ENCODE measurements at regions not wholly inside any gene's neighbourhood (a gene's known extent, or its start where the extent isn't known, plus 50 kb on each side); places are given as distances from the start of the nearest gene placed in this dataset.
"Not testable (repeated sequence)": the region's sequence is repeated elsewhere in the genome, so short reads cannot be mapped to it uniquely, and the experiment has no call there.

DNA sequence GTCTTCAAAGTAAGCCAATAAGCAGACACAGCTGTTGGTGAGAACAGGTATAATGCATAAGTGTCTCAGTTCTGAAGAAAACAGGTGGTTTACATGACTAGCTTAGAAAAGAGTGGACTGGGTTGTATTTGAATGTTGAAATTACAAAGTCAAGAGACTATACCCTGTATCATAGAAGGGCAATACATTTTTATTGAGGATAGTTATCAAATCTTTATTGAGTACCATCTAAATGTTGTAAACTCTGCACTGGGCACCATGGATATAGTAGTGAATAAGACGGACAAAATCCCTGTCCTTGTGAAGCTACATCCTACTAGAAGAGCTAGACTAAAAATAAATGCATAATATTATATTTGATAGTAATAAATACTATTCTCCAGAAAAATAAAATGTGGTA lies 88.5 kb upstream of the CDC42EP3 start:
- not testable (repeated sequence) for DNase-seq

DNA sequence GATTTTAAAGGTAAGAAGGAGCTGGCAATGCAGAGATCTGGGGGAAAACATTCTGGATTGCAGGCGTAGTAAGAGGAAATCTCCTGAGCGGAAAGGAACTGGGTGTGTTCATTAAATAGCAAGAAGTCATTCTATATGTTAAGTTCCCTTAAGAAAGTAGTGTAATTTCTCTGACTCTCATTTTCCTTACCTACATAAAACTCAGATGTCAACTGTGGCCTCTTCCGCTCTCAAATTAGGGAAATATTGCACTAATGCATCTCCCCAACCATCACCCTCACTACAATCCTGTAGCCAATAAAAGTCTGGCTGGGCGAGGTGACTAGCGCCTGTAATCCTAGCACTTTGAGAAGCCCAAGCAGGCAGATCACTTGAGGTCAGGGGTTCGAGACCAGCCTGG lies 89.0 kb upstream of the CDC42EP3 start:
- DNase-seq = no peak

DNA sequence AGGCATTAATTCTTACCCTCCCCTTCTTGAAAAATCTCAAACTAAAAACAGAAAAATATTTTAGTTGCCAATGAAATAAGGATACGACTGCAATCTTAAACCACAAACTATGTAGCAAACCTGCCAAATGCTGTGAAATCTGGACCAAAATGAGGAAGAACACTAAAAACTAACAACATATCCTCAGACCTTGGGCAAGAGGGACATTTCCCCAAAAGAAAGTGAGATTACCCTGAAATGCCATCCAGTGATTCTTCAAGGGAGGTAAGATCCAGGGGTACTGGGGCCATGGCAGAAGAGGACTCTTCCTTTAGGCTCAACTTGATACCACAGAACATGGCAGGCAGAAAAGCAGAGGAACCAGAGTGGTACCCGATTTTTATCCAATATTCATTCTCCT lies 90.8 kb upstream of the CDC42EP3 start:
- not testable (repeated sequence) for DNase-seq

DNA sequence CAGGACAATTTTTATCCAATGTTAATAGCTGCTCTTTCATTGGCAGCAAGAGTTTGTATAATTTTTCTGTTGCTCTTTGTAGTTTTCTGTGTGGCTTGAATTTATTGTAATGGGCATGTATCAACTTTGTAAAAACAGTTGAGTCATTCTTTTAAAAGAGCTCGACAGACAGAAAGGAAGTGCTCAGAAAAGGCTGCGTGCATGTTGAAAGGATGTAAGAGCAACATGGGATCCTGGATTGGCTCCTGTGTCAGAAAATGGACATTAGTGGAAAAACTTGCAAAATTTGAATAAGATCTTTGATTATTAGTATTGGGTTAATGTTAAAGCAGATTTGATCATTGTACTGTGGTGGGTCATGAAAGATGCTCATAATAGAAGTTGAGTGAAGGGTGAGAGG lies 93.3 kb upstream of the CDC42EP3 start:
- DNase-seq = no peak

DNA sequence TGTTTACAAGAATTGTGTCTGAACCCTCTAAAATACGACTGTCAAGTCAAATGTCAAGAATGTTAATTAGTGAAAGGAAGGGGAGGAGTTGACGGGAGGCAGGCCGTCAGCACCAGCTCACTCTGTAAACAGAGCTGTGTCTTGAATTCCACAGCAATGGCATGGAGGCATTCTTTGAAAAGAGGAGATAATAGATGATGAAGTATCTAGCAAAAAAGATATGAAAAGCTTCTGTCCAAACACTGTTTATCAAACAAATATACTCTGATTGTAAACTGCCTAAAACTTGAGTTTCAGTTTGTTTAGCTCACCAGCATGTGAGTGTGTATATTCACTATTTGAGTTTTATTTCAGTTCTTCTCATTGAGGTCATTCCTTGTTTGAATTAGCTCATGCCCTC lies 94.7 kb upstream of the CDC42EP3 start:
- no peak for DNase-seq

DNA sequence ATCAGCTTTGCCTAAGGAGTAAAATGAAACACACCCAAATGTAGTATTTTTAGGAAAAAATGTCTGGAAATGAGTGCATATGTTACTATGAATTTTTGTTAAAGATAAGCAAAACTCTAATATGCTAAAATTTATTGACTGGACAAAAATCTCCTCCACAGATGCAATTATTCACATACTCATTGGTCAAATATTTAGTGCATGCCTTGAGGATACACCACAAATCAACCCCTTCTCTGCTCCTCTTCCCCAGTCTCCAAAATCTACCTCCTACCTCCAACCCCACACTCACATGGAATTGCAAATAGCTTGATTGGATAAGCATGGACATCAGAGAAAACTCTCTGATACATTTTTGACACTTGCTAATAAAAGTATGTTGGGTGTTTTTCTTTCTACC lies 95.6 kb upstream of the CDC42EP3 start:
- no peak for DNase-seq

DNA sequence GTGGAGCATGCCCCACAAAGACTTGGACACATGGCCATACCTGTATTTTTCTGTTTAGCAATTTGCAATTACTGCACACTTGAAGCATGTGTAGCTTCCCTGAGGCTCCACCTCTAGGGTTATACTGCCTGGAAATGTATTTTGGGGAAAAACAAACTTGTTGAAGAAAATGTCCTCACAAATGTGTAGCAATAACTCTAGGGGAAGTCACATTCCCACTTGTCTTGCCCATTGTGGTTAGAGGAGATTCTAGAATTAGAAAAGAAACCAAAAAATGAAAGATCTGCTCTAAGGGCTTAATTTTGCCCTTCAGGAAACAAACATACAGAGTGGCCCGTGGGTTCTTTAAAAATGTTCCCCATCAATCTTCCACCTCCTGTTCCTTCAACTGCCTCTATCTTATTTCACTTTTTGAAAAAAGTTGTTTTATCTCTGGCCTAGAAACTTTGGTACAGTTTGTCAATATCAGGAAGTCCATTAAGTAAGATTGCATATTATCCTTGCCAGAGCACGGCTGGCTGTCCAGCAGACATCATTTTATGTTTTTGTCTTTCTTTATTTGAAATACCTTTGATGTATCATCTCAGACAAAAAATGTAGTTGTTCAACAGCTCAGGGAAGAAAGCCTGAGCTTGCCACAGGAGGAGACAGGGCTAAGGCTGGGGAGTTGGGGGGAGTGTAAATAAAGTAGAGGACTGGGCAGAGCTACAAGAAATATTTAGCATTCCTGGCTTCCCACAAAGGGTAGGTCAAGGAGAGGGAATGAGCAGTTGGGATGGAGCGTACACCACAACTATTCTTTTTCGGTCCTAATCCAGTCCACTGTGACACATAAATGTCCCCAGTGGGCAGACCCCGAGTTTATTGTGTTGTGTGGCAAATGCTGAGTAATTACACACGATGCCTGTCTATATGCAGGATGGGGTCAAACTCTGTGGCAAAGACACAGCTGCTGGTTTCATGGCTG lies 96.8 kb upstream of the CDC42EP3 start:
- DNase-seq = no peak

DNA sequence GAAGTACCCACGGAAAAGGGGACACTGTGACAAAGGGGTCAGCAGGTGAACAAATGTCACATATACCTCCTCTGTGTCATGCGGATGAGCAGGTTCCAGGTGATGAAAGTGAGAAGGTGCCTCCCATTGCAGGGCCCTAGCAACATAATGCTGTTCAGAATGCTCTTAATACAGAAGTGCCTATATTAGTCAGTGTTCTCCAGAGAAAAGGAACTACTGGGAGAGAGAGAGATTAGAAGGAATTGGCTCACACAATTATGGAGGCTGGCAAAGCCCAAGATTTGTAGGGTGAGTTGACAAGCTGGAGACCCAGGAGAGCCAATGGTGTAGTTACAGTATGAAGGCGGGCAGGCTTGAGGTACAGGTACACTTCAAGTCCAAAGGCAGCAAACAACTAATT lies 98.1 kb upstream of the CDC42EP3 start:
- DNase-seq = no peak

DNA sequence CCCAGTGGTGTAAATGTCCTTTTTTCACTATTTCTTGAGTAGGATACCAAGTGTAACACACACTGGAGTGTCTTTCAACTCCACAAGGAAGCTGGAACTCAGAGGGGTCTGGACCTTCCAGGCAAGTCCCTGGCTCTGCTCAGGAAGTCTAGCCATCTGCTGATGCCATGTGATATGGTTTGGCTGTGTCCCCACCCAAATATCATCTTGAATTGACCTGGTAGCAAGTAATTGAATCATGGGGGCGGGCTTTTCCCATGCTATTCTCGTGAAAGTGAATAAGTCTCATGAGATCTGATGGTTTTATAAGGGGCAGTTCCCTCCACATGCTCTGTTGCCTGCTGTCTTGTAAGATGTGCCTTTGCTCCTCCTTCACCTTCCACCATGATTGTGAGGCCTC lies 99.4 kb upstream of the CDC42EP3 start:
- DNase-seq = no peak

DNA sequence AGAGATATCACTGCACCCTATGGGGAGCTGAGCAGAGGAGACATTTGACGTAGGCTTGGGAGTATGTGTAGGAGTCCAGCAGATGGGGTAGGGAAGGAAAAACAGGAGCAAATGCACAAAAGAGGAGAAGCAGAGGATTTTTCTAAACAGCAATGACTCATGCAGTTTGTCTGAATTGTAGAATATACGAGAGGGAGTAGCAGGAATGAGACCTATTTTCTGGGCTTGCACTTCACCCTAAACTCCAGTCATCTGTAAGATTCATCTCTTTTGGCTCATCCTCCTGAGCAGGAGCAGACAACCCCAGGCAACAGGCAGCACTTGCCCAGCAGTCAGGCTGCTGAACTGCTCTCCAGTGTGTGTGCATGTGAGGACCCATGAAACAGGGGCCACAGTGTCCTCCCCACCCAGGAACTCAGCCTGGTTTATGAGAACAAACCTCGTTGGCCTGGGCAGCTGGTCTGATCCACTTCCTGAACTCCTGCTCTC lies 100.2 kb upstream of the CDC42EP3 start:
- no peak for DNase-seq

DNA sequence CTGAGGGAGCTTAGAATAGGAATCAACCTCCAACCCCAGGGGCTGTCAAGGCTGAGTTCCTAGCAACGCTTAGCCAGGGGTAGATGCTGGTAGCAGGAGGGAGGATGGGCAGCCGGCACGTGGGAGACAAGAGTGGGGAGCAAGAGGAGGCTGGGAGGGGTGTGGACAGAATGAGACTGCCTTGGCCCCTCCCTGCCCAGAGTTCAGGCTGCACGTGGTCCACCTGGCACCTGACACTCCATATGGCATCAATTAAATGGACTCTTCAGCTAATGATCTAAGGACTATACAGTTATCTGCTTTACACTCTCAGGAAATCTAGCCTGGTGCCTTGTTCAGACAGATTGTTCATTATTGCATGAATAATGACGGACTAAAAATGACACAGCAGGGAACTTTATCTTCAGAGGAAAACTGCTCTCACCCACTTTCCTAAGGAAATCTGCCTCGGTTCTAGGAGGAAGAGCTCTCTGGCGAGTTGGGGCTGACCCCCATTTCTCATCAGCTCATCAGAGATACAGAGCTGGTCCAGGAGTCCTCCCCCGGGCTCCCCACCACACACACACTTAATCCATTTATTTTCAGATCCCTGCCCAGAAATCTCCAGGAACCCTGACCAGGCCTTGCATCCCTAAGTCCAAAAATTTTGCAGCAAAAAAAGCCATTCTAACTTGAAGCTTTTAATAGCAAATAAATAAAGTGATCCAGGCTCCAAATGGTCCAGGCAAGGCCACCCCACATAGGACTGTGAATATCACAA lies 102.1 kb upstream of the CDC42EP3 start:
- peak; percentile 34 for DNase-seq

DNA sequence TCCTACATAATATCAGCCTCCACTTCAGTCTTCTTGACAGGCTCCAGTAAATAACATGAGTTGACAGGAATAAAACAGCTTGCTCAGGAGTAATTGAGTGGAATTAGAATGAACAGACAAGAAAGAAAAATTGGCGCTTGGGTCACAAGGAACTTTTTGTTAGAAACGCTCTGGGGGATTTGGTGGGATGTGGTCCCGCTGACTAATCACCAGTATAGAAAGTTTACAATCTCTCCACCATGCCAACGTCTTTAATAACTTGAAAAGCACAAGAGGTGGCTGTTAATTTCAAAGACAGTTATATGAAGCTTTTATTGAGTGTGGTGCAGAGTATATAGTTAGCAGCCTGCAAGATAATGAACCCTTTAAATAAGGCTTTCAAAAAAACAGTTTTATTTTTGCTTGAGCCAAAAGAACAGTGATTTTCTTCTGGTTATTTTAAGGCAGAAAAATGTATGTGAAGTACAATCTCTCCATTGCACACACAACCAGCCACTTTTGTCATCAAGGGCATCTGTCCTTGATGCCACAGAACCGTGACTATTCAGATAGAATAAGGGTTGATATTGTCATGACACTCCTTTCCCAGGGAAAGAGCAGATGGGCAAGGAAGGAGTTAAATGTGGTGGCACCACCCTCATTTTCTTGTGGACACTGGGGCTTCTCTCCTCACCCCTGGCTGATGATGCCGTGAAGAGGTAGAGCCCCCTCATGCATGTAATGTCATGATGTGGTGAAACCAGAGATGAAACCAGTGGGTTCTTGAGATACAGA lies 102.9 kb upstream of the CDC42EP3 start:
- not testable (repeated sequence) for DNase-seq

DNA sequence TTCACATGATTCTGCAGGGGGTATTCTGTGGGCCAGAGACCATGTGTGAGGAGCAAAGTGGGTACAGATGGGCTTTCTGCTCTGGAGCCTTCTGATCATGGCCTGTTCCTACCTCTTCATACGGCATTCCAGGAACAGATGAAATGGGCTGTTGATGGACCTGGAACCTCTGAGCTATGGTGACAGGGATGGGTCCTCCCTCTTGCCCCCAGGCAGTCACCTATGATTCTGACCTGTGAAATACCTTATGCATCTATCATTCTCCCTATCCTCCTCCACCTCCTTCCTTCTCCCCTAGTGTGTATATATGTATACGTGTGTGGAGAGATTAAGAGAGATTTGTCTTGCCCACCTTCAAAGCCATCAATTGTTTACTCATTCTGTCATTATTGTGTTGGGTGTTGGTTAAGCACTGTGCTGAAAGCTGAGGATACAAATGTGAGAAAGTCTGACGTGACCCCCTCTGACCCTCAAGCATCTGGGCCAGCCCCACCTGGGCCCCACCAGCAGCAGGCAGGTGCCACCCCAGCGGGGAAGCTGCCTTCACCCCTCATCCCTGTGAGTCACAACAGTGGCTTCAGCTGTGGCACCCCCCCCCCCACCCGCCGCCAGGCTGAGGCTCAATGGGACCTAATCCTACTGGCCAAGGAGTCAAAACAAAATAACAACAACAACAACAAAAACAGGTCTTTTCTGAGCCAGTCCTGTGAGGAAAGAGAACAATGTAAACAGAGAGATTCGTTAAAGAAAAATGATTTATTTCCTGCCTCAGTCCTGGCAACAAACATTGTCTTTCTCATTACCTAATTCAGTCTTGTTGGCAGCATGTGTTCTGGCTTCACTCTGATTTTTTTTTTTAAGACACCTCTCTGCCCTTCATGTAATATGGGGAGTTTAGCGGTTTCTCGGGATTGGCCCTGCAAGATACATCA lies 103.8 kb upstream of the CDC42EP3 start:
- DNase-seq = no peak

DNA sequence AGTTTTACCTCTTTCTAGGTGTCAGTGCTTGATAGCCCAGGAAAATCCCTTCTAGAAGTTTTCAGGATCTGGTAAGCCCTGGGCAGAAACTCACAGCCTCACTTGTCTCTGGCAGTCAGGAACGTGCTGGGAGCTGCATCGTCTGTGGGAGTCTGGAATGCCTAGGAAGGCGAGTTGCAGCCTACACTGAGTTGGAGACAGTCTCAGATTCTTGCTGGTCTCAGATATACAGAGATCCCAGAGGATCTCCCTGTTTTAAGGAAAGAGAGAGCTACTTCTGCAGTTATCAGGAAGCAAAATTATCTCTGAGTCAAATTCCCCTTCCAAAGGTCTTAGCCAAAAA lies 104.4 kb upstream of the CDC42EP3 start:
- DNase-seq = no peak

DNA sequence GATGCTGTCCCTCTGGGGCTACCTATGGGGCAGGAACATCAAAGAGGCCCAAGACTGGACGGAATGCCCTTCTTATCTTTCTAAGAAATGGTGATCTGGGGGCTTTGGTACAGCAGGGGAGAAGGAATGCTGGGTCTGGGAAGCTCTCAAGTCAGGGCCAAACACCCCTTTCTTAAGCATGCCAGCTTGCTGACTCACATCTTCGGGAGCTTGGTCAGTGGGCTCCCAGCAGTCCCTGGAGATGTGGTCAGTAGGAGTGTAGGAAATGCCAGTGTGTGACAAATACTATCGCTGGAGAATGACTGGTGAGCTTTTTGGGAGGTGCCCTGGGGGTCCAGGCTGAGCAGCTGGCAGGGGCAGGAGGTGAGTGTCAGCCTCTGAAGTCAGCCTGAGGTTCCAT lies 105.0 kb upstream of the CDC42EP3 start:
- DNase-seq = no peak

DNA sequence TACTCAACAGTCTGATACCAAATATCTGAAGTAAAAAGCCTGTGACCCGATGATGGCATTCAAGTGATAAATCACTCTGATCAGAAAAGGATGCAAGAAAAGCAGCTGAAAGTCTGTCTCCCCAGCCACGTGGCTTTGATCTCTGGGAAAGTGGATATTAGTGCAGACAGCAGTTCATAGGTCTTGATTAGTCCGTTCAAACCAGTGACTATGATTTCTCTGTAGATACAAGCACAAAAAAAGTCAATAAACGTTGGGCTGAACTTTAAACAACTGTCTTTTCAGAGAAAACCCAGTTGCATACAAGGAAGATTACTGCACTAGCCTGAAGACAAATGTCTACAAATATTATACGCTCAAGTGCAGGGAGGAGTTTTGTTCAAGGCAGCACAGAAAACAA lies 107.7 kb upstream of the CDC42EP3 start:
- DNase-seq = no peak

DNA sequence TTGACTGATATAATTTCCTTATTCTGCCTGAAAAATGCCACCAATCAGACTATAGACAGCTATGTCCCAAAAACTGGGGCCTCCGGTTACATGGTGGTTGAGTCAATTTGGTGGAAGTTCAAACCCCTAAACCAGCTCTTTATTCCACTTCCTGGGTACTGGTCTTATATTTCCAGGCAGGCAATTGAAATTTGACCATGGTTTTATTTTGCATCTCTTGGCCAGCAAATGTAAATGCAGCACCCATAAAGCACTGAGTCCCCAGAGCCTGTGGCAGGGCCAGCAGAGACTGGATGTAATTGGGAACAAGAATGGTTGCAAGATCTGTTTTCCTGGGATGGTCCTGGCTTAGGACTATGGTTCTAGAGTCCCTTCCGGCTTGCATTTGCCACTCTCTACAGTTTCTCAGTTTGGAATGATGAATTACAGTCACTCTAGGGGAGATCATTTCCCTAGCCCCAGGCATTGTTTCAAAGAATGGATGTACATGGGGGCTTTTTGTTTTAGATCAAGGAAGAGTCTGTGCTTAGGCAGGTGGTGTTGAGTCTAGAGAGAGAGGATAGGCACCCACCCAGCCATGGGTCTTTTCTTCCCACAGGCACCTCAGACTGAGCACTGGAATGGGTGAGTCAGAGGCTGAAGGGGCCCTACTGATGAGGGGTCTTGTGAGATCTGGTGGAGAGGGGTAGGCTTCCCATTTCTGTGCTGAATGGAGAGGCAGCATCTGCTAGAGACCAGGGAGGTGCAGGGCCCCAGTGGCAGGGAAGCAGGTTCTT lies 108.4 kb upstream of the CDC42EP3 start:
- no peak for DNase-seq

DNA sequence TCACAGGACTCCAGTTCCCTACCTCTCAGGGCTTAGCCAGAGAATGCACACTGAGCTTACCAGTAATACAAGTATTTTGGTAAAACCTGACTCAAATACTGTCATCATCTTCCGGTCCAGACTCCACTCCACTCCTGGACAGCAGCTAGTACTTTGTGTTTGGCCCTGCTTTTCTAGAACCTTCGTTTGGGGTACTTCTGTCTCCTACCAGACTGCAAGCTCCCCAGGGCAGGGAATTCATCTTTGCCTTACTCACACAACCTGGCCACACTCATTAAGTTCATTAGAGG lies 108.9 kb upstream of the CDC42EP3 start:
- DNase-seq = no peak

DNA sequence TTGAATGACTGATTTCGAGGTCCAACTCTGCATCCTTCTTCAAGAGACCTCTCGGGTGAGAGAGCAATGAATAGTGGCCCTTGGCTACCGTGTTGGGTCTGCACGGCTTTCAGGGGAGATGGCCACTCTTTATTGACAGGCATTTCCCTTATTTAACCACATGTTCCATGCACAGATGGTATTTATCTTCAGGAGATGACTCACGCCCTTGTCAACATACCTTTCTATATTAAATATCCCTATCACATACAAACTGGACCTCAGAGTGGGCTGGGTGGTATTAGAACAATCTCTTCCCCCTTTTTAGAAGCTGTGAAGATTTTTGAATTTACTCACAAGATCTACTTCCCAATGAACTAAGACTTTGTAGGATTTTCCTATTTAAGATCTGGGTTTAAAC lies 109.6 kb upstream of the CDC42EP3 start:
- DNase-seq = no peak

DNA sequence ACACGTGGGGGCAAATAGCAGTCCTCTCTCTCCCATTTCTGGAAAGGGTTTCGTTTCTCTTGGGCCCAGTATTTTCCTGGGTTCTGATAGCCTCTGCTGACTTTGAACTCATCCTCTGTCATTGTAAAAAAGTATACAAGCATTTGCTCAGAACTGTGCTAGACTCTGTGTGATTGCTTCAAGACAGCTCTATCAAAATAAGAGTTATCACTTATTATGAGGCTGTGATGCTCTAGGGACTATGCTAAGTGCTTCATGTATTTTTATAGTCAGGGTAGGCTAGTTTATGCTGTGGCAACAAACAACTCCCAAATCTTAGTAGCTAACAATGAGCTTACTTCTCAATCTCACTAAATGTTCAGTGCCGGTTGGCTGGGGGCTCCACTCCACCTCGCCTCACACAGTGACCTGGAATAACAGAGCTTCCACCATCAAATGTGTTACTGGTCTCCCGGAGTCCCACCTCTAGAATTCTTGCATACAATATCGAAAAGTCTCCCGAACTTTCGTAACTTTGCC lies 110.8 kb upstream of the CDC42EP3 start:
- DNase-seq = no peak

DNA sequence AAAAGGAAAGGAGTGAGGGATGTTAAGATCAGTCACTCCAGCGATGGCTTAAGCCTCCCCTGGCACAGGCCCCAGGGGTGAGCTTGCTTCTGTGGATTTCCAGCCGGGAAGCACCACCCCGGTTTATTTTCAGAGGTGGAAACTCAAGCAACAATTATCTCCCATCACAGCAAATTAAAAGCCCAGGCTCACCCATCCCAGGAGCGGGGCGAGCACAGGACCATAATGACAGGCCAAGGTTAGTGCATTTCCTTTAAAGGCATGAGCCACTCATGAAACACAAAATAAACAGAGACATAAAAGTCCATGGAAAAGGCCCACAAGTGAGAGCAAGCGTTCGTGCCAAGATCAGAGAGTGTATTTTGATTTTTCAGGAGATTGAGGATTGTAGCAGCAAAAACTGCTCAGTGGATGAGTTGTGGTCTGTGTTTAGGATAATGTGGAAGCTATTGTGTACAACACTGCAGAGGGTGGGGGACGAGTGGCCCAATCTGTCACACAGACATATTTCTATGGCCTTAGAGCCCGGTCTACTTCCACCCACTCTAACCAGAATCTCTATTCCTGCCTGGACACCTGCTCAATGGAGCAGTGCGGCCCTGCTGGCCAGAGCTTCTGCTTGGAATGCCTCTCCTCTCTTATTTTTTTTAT lies 111.4 kb upstream of the CDC42EP3 start:
- no peak for DNase-seq
